ENCODE measurements at regions not wholly inside any gene's neighbourhood (a gene's known extent, or its start where the extent isn't known, plus 50 kb on each side); places are given as distances from the start of the nearest gene placed in this dataset.

DNA sequence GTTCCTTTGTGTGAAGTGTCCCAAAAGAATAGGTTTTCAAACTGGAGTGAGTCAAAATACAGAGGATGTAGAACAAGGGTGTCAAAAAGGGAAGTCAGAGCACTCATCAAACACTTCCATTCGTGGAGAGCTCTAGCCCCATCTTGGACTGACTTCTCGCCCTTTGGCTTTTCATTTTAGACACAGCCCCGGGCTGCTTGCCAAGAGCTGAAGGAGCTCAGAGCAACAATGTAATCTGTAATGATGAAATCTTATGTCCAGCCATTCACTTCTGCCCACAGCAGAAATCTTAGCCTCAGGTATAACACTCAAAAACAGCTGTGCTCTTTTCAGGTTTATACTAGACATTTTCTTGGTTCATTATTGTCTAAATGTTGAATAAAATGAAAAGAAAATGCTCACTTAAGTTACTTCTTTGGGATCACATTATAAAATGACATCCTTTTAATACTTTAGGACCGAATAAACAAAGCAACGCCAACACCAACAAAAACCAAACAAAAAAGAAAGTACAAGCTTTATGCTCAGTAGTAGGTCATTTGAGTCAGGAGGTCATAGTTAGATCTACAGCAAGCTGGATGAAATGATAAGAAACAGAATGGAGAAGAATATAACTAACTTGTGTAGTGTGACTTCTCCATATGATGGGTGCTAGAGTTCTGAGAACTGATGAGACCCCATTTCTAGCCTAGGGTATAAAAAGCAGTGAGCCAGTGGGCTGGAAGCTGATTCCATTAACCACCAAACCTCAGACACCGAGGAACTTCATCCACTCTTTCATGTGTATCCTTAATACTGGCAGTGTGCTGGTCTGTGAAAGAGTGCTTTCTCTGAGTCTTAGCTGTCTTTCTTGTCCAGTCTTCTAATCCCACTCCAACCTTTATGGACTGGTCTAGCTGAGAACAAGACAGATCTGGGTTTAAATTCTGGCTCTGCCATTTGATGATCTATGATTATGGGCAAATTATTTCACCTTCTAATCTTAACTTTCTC is 131.8 kb upstream of the SLC7A14 start:
- Mint-ChIP-seq H3K4me3 (no peak overlapping the region), H3K27ac (ENCODE audit: low read depth) (no peak overlapping the region), H3K9me3 (peaks cover 7% of the 10 kb centered on the region), H3K27me3 (peaks cover 65% of the 10 kb centered on the region), H3K4me1 (no peaks in the 10 kb centered on the region), H3K36me3 (ENCODE audit: insufficient read depth) (no peaks in the 10 kb centered on the region)
- DNase-seq (ENCODE audit: low spot score in 2 of 2), result no peak
- no peak for ATAC-seq (replicated peaks; ENCODE audit: extremely low read depth, poor library complexity, severe bottlenecking)

DNA sequence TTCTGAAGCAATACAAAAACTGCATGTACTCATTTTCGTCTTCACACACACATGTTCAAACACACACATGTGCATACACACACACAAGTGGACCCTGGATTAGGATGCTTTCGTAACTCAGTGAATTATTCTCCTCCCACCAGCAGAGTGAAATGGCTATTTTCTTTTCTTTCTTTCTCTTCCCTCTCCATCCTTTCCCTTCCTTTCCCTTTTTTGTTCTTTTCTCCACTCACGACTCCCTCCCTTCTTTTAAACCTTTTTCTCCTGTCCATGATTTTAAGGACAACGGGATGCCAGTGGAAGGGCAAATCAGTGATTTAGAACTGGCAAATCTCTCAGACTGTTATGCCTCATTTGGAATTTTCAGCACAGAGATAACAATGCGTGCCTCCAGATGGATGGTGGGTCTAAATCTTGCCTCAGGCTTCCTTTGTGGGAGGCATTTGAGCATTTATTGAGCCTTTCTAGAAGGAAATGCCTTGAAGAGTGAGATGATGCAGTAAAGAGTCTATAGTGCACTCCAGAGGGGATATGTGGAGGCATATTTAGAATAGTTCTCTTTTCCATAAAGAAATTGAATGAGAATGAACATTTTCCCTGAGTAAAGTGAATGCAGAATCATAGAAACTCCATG is 130.4 kb upstream of the SLC7A14 start:
- H3K9me3 Mint-ChIP-seq, result peaks cover 7% of the 10 kb centered on the region
- H3K36me3 Mint-ChIP-seq (ENCODE audit: insufficient read depth), result no peaks in the 10 kb centered on the region
- no peak for ATAC-seq (replicated peaks; ENCODE audit: extremely low read depth, poor library complexity, severe bottlenecking)
- no peak overlapping the region for H3K4me3 Mint-ChIP-seq
- H3K4me1 Mint-ChIP-seq, result no peaks in the 10 kb centered on the region
- no peak overlapping the region for H3K27ac Mint-ChIP-seq (ENCODE audit: low read depth)
- no peak for DNase-seq (ENCODE audit: low spot score in 2 of 2)
- peaks cover 75% of the 10 kb centered on the region for H3K27me3 Mint-ChIP-seq

DNA sequence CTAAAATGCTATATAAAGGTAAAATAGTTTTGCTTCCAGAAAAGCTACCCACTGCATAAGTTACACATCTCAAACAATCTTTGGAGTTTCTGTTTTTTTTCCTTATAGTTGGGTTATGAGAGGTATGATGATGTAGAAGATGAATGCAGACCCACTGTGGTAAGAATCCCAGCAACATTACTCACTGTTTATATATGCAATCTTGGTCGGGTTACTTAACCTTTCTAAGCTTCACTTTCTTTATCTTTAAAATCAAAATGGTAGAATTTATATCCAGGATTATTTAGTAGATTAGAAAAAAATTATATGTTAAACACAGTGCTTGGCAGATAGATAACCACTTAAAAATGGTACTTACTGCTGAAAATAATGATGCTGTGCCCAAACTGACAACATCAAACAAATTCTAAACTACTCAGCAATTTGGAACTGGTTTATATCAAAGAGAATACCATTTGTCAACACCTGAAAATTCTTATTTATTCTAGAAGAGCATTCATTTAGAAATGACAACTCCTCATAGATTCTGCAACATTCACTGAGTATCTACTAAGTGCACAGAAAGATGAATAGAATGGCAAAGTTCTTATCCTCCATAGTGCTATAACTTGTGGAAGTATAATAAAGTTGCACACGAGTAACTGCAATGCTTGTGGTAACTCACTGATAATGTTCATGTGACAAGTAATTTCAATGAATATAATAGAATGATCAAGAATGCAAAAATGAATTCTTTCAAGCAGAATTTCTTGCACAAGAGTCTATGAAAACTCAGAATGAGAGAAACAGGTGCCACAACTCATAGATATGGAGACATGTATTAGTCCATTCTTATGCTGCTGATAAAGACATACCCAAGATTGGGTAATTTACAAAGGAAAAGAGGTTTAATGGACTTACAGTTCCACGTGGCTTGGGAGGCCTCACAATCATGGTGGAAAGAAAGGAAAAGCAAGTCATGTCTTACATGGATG is 129.0 kb upstream of the SLC7A14 start:
- H3K4me1 Mint-ChIP-seq, result no peaks in the 10 kb centered on the region
- H3K4me3 Mint-ChIP-seq, result no peak overlapping the region
- H3K27me3 Mint-ChIP-seq, result peaks cover 74% of the 10 kb centered on the region
- H3K27ac Mint-ChIP-seq (ENCODE audit: low read depth), result no peak overlapping the region
- H3K36me3 Mint-ChIP-seq (ENCODE audit: insufficient read depth), result no peaks in the 10 kb centered on the region
- DNase-seq (ENCODE audit: low spot score in 2 of 2) (no peak), ATAC-seq (replicated peaks; ENCODE audit: extremely low read depth, poor library complexity, severe bottlenecking) (no peak)
- H3K9me3 Mint-ChIP-seq, result peaks cover 7% of the 10 kb centered on the region

DNA sequence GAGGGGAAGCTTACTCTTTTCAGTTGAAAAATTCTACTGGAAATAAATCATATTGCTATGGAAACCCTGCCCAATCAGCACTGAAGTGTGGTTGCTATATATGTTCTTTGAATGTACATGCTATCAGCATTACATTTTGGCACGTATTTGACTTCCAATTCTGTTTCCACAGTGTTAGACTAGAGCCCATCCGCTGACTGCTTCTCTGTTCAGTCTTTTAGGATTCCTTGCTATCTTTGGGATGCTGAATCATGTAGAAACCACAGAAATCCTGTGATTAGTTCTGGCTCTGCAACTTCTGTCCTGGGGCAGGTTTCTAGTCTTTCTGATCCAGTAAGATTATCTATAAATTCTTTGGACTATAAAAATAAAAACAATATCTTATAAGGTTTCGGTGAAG is 128.2 kb upstream of the SLC7A14 start:
- Mint-ChIP-seq H3K4me3 (no peak overlapping the region), H3K4me1 (no peaks in the 10 kb centered on the region), H3K36me3 (ENCODE audit: insufficient read depth) (no peaks in the 10 kb centered on the region), H3K27ac (ENCODE audit: low read depth) (no peak overlapping the region), H3K27me3 (peaks cover 67% of the 10 kb centered on the region), H3K9me3 (peaks cover 7% of the 10 kb centered on the region)
- ATAC-seq (replicated peaks; ENCODE audit: extremely low read depth, poor library complexity, severe bottlenecking) (no peak), DNase-seq (ENCODE audit: low spot score in 2 of 2) (no peak)

DNA sequence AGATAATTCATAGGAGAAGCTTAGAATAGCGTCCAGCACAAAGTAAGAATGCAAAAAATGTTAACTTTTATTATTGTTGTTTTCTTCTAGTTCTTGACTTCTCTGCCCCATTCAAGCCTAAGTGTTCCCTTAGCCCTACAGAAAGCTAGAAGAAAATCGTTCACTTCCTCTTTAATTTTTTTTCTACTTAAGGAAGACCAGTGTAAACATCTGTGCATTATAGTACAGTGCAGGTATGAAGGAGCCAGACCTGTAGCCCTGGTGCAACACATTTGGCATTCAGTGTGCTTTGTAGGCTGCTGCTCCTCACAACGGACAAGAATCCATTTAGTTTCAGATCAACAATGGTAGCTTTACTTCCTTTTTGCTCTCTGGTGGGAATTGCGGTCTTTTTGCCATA is 127.8 kb upstream of the SLC7A14 start:
- Mint-ChIP-seq H3K4me3 (no peak overlapping the region), H3K36me3 (ENCODE audit: insufficient read depth) (no peaks in the 10 kb centered on the region), H3K9me3 (peaks cover 3% of the 10 kb centered on the region), H3K4me1 (no peaks in the 10 kb centered on the region), H3K27me3 (peaks cover 62% of the 10 kb centered on the region), H3K27ac (ENCODE audit: low read depth) (no peak overlapping the region)
- ATAC-seq (replicated peaks; ENCODE audit: extremely low read depth, poor library complexity, severe bottlenecking), result no peak
- no peak for DNase-seq (ENCODE audit: low spot score in 2 of 2)

DNA sequence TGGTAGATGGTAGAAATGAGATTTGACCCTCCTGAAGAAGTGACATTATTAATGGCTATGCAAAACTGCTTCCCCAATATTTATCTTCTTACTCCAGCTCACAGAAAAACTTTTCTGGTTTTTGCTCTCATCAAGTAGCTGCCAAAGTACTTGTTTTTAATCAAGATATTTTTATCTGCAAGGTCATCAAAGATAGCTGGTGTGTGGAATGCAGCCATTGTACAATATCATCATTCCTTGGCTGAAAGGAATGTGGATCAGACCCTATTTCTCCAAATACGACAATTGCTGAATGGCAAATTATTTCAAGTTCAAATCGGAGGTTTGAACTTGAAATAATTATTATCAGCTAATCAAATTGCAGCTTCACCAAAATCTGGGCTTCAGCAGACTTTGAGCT is 126.9 kb upstream of the SLC7A14 start:
- ATAC-seq (replicated peaks; ENCODE audit: extremely low read depth, poor library complexity, severe bottlenecking) (no peak), DNase-seq (ENCODE audit: low spot score in 2 of 2) (no peak)
- peaks cover 53% of the 10 kb centered on the region for H3K27me3 Mint-ChIP-seq
- no peaks in the 10 kb centered on the region for H3K4me1 Mint-ChIP-seq
- no peaks in the 10 kb centered on the region for H3K9me3 Mint-ChIP-seq
- no peak overlapping the region for H3K27ac Mint-ChIP-seq (ENCODE audit: low read depth)
- no peaks in the 10 kb centered on the region for H3K36me3 Mint-ChIP-seq (ENCODE audit: insufficient read depth)
- H3K4me3 Mint-ChIP-seq, result no peak overlapping the region

DNA sequence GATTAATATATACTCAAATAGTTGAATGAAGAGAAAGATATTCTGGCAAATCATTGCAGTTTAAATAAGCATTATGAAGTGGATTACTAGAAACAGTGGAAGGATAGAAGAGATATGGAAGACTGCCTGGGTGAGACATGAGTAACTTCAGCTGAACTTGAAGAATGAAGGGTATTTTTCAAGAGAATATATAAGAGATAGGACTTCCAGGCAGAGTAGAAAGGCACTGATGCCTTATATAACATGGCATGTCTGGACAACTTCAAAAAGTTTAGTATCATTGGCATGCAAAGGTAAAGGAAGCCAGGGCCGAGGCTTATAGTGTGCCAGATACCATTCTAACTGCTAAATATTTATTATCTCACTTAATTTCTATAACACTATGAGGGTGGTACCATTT is 126.5 kb upstream of the SLC7A14 start:
- Mint-ChIP-seq H3K27ac (ENCODE audit: low read depth) (no peak overlapping the region), H3K27me3 (peaks cover 49% of the 10 kb centered on the region)
- ATAC-seq (replicated peaks; ENCODE audit: extremely low read depth, poor library complexity, severe bottlenecking), result no peak

DNA sequence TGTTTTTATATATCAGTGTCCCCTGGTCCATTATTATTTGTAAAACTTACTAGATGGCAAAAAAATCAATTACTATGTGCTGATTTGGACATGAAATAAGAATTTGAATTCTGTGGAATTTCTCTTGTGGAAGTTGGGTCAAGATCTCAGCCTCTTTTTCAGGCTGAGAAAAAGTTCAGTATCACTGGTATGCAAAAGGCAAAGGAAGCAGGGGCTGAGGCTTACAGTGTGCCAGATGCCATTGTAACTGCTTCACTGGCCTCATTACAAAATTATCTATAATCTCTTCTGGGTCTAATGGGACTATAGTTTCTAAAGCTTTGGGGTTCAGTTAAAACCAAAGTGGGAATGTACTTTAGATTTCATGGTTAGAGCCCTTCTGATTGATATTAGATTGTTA is 125.9 kb upstream of the SLC7A14 start:
- H3K36me3 Mint-ChIP-seq (ENCODE audit: insufficient read depth), result no peaks in the 10 kb centered on the region
- H3K4me3 Mint-ChIP-seq, result no peak overlapping the region
- no peaks in the 10 kb centered on the region for H3K9me3 Mint-ChIP-seq
- H3K4me1 Mint-ChIP-seq, result no peaks in the 10 kb centered on the region
- no peak overlapping the region for H3K27ac Mint-ChIP-seq (ENCODE audit: low read depth)
- H3K27me3 Mint-ChIP-seq, result peaks cover 43% of the 10 kb centered on the region
- DNase-seq (ENCODE audit: low spot score in 2 of 2) (no peak), ATAC-seq (replicated peaks; ENCODE audit: extremely low read depth, poor library complexity, severe bottlenecking) (no peak)

More for the DNA sequence above, 126.5 kb upstream of the SLC7A14 start:
- no peak for DNase-seq (ENCODE audit: low spot score in 2 of 2)
- H3K9me3 Mint-ChIP-seq, result no peaks in the 10 kb centered on the region
- no peak overlapping the region for H3K4me3 Mint-ChIP-seq
- H3K36me3 Mint-ChIP-seq (ENCODE audit: insufficient read depth), result no peaks in the 10 kb centered on the region
- no peaks in the 10 kb centered on the region for H3K4me1 Mint-ChIP-seq

DNA sequence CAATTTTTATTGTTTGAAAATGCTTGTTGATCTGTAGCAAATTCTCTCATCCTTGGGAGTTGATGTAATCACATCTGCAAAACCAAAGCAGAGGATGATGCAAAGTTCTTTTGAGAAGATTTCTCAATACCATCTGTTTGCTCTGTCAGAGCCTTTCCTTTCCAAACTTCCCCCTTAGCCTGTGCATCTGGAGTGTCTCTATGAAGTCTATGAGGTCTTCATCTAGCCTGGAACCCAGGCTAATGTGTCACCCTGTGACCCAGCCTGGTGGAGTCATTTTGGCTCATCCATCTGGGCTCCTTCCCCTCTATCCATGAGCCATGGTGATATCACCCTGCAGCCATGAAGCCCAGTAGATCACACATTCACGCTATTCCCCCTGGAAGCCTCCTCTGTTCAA is 123.2 kb upstream of the SLC7A14 start:
- peaks cover 23% of the 10 kb centered on the region for H3K27me3 Mint-ChIP-seq
- H3K4me1 Mint-ChIP-seq, result no peaks in the 10 kb centered on the region
- no peaks in the 10 kb centered on the region for H3K9me3 Mint-ChIP-seq
- H3K36me3 Mint-ChIP-seq (ENCODE audit: insufficient read depth), result no peaks in the 10 kb centered on the region
- ATAC-seq (replicated peaks; ENCODE audit: extremely low read depth, poor library complexity, severe bottlenecking), result no peak
- H3K4me3 Mint-ChIP-seq, result no peak overlapping the region
- no peak for DNase-seq (ENCODE audit: low spot score in 2 of 2)
- no peak overlapping the region for H3K27ac Mint-ChIP-seq (ENCODE audit: low read depth)

DNA sequence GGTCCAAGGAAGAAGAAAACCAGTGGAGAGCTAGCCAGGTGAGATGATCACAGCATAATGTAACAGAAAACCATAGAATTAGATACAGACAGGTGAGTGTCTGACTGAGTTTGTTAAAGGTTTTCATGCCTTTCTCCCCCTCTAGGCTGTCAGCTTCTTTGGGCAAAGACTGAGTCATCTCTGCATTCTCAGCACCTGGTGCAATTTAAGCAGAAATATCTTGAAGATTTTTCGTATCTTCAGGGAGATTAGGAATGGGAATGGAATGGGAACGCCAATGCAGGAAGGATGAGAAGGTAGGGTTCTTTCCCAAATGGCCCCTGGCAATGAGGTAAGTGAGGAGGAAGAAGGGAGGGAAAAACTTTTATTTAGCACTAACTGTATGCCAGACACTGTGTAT is 122.0 kb upstream of the SLC7A14 start:
- Mint-ChIP-seq H3K27me3 (peaks cover 23% of the 10 kb centered on the region), H3K9me3 (no peaks in the 10 kb centered on the region), H3K4me3 (no peak overlapping the region), H3K27ac (ENCODE audit: low read depth) (no peak overlapping the region), H3K36me3 (ENCODE audit: insufficient read depth) (no peaks in the 10 kb centered on the region), H3K4me1 (no peaks in the 10 kb centered on the region)
- no peak for ATAC-seq (replicated peaks; ENCODE audit: extremely low read depth, poor library complexity, severe bottlenecking)
- DNase-seq (ENCODE audit: low spot score in 2 of 2), result no peak

DNA sequence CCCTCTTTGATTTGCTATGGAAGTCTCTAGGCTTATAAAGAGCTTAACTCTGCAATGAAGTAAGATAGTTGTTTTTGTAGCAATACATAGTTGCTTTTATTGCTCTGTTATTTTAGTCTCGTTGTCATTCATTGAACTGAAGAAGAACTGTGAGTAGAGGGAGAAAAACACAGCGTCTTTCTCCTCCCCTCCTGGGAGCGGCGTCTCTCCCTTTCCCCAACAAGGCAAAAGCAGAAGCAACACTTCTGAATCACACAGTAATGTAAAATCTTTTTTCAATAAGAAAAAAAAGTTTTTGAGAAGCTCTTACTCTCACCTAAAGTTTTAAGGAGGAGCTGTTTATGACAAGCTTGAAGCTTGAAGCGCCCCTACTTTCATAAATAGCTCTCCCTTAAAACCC is 119.3 kb upstream of the SLC7A14 start:
- Mint-ChIP-seq H3K4me3 (no peak overlapping the region), H3K27ac (ENCODE audit: low read depth) (no peak overlapping the region), H3K4me1 (no peaks in the 10 kb centered on the region), H3K27me3 (peaks cover 2% of the 10 kb centered on the region), H3K36me3 (ENCODE audit: insufficient read depth) (no peaks in the 10 kb centered on the region), H3K9me3 (no peaks in the 10 kb centered on the region)
- no peak for ATAC-seq (replicated peaks; ENCODE audit: extremely low read depth, poor library complexity, severe bottlenecking)
- no peak for DNase-seq (ENCODE audit: low spot score in 2 of 2)

DNA sequence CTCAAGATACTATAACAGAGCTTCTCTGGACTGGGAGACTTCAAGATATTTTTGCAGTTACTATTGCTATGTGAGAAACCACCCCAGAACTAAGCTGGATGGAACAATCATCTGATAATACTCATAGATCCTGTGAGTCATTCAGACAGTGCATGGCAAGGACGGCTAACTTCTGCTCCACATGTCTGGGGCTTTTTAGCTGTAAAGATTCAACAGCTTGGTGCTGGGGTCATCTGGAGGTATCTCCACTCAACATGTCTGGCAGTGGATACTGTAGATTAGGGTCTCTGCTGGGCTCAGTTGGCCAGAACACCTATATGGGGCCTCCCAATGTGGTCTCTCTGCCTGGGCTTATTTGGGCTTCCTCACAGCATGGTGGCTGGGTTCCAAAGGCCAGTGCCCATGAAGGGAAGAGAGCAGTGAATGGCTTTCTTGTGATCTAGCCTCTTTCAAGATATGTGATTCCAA is 117.3 kb upstream of the SLC7A14 start:
- Mint-ChIP-seq H3K27ac (ENCODE audit: low read depth) (no peak overlapping the region), H3K9me3 (no peaks in the 10 kb centered on the region), H3K36me3 (ENCODE audit: insufficient read depth) (no peaks in the 10 kb centered on the region), H3K4me1 (no peaks in the 10 kb centered on the region), H3K4me3 (no peak overlapping the region), H3K27me3 (no peaks in the 10 kb centered on the region)
- ATAC-seq (replicated peaks; ENCODE audit: extremely low read depth, poor library complexity, severe bottlenecking), result no peak
- DNase-seq (ENCODE audit: low spot score in 2 of 2), result no peak
